ENCODE measurements at regions not wholly inside any gene's neighbourhood (a gene's known extent, or its start where the extent isn't known, plus 50 kb on each side); places are given as distances from the start of the nearest gene placed in this dataset.
"Not testable (repeated sequence)": the region's sequence is repeated elsewhere in the genome, so short reads cannot be mapped to it uniquely, and the experiment has no call there.

DNA sequence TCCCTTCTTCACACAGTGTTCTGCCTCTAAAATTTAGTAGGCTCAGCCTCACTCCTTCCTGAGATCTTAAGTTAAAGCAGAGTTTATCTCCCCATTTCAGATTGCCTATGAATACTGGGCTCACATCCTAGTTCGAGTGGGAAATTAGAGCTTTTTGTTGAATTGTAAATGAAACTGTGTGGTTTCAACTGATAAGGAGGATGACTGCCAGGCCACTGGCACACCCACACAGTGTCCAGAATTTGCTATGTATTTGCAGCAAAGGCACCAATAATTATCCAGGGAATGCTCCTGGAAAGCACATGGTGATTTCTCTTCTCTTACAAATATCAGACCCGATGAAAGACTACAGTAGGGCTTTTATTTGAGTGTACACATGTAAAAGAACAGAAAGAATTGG is 308.1 kb upstream of the COL8A1 start:
- no peaks in the 10 kb centered on the region for H3K9me3 Mint-ChIP-seq
- no peak overlapping the region for H3K27ac Mint-ChIP-seq
- ChIA-PET POLR2A (no interaction called here), CTCF (no interaction called here)
- no peaks in the 10 kb centered on the region for H3K36me3 Mint-ChIP-seq
- no peaks in the 10 kb centered on the region for H3K4me1 Mint-ChIP-seq (ENCODE audit: low read depth)
- intact Hi-C loops (cut with micrococcal nuclease) = no loop called here
- H3K27me3 Mint-ChIP-seq = no peaks in the 10 kb centered on the region
- no peak overlapping the region for H3K4me3 Mint-ChIP-seq
- no peak for DNase-seq

DNA sequence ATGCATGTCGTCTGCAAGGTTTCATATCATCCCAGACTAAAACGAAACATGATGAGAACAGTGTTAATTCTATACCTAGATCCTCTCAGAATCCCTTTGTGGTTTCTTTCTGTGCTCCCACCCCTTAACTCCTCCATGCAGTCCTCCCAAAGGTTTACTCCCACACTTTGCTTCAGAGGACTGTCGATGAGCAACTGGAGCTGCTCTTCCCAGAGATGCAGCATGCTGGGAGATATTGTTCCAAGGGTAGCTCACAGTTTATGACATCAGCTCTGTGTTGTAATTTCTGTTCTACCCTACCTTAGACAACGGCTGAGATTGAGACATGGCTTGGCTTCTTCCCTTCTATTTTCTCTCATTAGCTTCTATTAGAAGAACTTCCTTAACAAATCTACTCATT is 313.0 kb upstream of the COL8A1 start:
- Mint-ChIP-seq H3K27me3 (no peaks in the 10 kb centered on the region), H3K27ac (no peak overlapping the region), H3K4me1 (ENCODE audit: low read depth) (no peaks in the 10 kb centered on the region), H3K4me3 (no peak overlapping the region), H3K9me3 (no peaks in the 10 kb centered on the region), H3K36me3 (no peaks in the 10 kb centered on the region)
- intact Hi-C loops (cut with micrococcal nuclease) = no loop called here
- no peak for DNase-seq
- ChIA-PET POLR2A (no interaction called here), CTCF (no interaction called here)

DNA sequence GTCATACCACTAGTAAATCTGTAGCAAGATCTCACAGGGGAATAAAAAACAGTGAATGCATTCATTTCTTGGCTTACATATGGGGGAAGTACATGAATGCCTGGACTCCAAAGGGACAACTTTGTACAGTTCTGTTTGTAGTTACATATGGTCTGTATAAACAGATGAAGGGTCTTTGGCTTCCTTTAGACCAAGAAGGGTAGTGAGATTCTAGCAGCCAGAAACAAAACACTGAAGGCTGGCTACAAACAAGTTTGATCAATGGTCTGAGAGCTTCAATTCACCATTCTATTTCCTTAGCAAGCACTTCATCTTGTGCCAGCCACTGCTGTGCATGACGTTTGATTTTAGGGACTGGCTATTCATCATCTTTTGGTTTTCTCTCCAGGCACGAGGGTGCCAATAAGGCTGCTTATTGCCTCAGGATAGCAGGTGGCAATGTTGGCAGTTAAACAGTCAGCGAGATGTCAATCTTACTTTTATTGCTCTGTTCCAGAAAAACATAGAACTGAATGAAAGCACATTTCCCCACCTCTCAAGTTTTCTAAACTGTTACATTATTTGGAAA is 313.7 kb upstream of the COL8A1 start:
- no peak for DNase-seq
- Mint-ChIP-seq H3K4me1 (ENCODE audit: low read depth) (no peaks in the 10 kb centered on the region), H3K36me3 (no peaks in the 10 kb centered on the region), H3K9me3 (no peaks in the 10 kb centered on the region), H3K27me3 (no peaks in the 10 kb centered on the region), H3K4me3 (no peak overlapping the region), H3K27ac (no peak overlapping the region)
- CTCF ChIA-PET = no interaction called here
- intact Hi-C loops (cut with micrococcal nuclease) = no loop called here
- POLR2A ChIA-PET = no interaction called here

DNA sequence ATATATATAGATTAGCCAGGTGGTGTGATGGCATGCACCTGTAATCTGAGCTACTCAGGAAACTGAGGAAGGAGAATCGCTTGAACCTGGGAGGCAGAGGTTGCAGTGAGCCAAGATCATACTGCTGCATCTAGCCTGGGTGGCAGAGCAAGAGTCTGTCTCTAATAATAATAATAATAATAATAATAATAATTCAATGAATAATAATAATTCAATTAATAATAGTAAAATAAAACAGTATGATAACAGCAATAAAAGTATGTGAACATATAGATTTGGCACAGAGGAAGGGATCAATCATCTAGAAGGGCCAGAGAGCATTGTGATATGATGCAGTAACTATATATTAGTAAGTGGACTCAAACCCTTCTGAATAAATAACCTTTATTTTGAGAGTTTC is 314.5 kb upstream of the COL8A1 start:
- CTCF ChIA-PET = no interaction called here
- Mint-ChIP-seq H3K27ac (no peak overlapping the region), H3K4me3 (no peak overlapping the region), H3K9me3 (no peaks in the 10 kb centered on the region), H3K36me3 (no peaks in the 10 kb centered on the region), H3K27me3 (no peaks in the 10 kb centered on the region), H3K4me1 (ENCODE audit: low read depth) (no peaks in the 10 kb centered on the region)
- intact Hi-C loops (cut with micrococcal nuclease) = no loop called here
- DNase-seq = no peak
- POLR2A ChIA-PET = no interaction called here

DNA sequence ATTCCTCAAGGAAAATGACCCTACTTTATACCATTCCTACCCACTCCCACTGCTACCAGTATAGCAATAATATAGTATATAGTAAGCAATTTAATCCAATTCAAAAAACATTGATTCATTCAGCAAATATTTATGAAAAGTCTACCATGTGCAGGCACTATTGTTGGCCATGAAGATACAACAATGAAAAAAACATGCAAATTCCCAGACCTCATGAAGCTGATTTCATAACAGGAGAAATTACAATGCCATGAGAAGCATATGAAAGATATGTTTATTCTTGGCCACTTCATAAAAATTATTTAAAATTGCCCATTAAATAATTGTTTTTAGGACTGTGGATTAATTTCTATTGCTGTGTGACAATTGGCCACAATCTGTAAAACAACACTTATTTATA is 315.8 kb upstream of the COL8A1 start:
- intact Hi-C loops (cut with micrococcal nuclease) = no loop called here
- no peak overlapping the region for H3K4me3 Mint-ChIP-seq
- H3K27ac Mint-ChIP-seq = no peak overlapping the region
- ChIA-PET POLR2A (no interaction called here), CTCF (no interaction called here)
- H3K36me3 Mint-ChIP-seq = no peaks in the 10 kb centered on the region
- no peaks in the 10 kb centered on the region for H3K4me1 Mint-ChIP-seq (ENCODE audit: low read depth)
- H3K27me3 Mint-ChIP-seq = no peaks in the 10 kb centered on the region
- DNase-seq = no peak
- no peaks in the 10 kb centered on the region for H3K9me3 Mint-ChIP-seq

DNA sequence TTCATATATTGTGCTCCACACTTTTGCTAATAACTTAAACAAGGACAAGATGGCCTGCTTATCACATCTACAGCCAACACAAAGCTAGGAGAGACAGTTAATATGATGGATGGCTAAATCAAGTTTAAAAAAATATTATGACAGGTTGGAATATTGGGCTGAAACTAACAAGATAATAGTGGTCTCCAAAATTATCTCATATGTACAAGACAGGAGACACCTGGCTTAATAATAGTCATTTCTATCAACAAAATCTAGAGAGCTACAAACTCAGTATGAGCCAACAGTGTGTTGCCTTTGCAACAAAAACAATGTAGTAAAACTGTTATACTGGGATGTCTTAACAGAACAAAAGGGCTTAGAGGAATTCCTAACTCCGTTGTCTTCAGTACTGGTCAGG is 317.1 kb upstream of the COL8A1 start:
- H3K4me3 Mint-ChIP-seq = no peak overlapping the region
- CTCF ChIA-PET = no interaction called here
- H3K4me1 Mint-ChIP-seq (ENCODE audit: low read depth) = no peaks in the 10 kb centered on the region

DNA sequence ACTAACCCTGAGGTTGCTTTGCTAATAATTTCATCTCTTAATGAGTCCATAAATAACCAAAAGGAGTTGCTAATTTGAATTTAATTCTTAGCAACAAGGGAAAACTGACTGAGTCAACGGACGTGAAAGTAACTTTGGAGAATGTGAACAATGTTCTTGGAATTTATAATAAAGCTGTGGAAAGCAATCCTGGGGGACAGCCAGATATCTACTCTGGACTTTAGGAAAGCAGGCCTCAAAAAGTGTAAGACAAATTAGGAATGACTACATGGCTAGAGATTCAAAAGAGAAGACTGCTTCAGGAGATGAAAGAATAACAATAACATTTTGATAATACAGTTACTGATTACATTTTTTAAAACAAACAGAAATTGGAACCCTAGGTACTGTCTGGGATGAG is 318.4 kb upstream of the COL8A1 start:
- ChIA-PET POLR2A (no interaction called here), CTCF (no interaction called here)
- intact Hi-C loops (cut with micrococcal nuclease) = no loop called here
- Mint-ChIP-seq H3K4me1 (ENCODE audit: low read depth) (no peaks in the 10 kb centered on the region), H3K36me3 (no peaks in the 10 kb centered on the region), H3K4me3 (no peak overlapping the region), H3K27ac (no peak overlapping the region), H3K27me3 (no peaks in the 10 kb centered on the region), H3K9me3 (peaks cover 2% of the 10 kb centered on the region)
- no peak for DNase-seq

More for the DNA sequence above, 317.1 kb upstream of the COL8A1 start:
- Mint-ChIP-seq H3K36me3 (no peaks in the 10 kb centered on the region), H3K27ac (no peak overlapping the region), H3K27me3 (no peaks in the 10 kb centered on the region), H3K9me3 (no peaks in the 10 kb centered on the region)
- POLR2A ChIA-PET = no interaction called here
- intact Hi-C loops (cut with micrococcal nuclease) = no loop called here
- DNase-seq = no peak

DNA sequence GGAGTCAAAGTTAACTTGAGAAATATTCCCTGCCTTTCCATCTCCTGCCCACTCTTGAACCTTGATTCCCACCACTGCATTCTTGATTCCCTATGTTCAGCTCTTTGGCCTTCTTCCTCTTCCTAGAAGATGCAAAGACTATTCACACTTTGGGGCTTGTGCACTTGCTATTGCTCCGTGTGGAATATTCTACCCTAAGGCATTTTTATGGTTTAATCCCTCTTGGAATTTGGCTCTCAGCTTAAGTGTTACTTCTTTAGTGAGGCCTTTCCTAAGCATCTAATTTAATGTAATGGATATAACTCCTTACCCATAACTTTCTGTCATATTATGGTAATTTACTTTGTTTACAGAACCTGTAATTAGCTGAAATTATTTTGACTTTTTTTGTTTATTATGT is 318.9 kb upstream of the COL8A1 start:
- POLR2A ChIA-PET = no interaction called here
- no peaks in the 10 kb centered on the region for H3K27me3 Mint-ChIP-seq
- H3K36me3 Mint-ChIP-seq = no peaks in the 10 kb centered on the region
- no peaks in the 10 kb centered on the region for H3K4me1 Mint-ChIP-seq (ENCODE audit: low read depth)
- intact Hi-C loops (cut with micrococcal nuclease) = no loop called here
- CTCF ChIA-PET = no interaction called here
- no peak for DNase-seq
- H3K4me3 Mint-ChIP-seq = no peak overlapping the region
- no peak overlapping the region for H3K27ac Mint-ChIP-seq
- peaks cover 2% of the 10 kb centered on the region for H3K9me3 Mint-ChIP-seq

DNA sequence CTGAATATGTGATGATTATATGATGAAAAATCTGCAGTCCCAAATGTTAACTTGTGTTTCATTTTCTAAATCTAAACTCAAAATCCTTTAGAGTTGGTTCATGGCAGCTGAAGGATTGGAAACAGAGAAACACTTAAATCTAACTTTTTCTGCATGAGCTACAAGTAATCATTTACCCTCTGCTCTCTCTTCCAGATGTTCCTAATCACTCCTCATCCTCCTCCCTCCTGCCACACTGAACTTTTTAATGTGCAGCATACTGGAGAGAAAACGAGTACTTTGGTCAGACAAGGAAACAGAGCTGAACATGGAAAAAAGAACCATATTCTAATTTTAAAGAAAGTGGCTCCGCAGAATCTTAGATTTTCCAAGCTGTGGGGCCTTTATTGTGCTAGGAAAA is 321.2 kb upstream of the COL8A1 start:
- DNase-seq = no peak
- no peak overlapping the region for H3K4me3 Mint-ChIP-seq
- H3K9me3 Mint-ChIP-seq = peaks cover 2% of the 10 kb centered on the region
- intact Hi-C loops (cut with micrococcal nuclease) = no loop called here
- no peaks in the 10 kb centered on the region for H3K36me3 Mint-ChIP-seq
- no peak overlapping the region for H3K27ac Mint-ChIP-seq
- H3K27me3 Mint-ChIP-seq = no peaks in the 10 kb centered on the region
- CTCF ChIA-PET = no interaction called here
- H3K4me1 Mint-ChIP-seq (ENCODE audit: low read depth) = no peaks in the 10 kb centered on the region
- POLR2A ChIA-PET = no interaction called here

DNA sequence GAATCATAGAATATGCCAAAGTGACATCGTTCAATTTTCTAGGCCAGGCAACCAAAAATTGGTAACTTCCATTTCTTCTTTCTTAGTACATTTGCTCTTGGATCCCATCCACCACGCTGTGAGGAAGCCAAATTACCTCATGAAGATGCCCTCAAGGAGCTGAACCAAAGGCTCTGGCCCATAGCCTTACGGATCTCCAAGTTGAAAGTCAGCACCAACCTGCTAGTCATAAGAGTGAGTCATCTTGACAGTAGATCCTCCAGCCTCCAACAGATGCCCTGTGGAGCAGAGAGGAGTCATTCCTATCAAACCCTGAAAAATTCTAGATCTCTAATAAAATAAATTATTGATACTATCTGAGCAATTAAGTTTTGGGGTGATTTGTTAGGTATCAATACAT is 322.5 kb upstream of the COL8A1 start:
- intact Hi-C loops (cut with micrococcal nuclease) = no loop called here
- ChIA-PET POLR2A (no interaction called here), CTCF (no interaction called here)
- H3K9me3 Mint-ChIP-seq = peaks cover 9% of the 10 kb centered on the region
- no peak overlapping the region for H3K27ac Mint-ChIP-seq
- H3K36me3 Mint-ChIP-seq = no peaks in the 10 kb centered on the region
- H3K27me3 Mint-ChIP-seq = no peaks in the 10 kb centered on the region
- DNase-seq = no peak
- H3K4me1 Mint-ChIP-seq (ENCODE audit: low read depth) = no peaks in the 10 kb centered on the region
- H3K4me3 Mint-ChIP-seq = no peak overlapping the region

DNA sequence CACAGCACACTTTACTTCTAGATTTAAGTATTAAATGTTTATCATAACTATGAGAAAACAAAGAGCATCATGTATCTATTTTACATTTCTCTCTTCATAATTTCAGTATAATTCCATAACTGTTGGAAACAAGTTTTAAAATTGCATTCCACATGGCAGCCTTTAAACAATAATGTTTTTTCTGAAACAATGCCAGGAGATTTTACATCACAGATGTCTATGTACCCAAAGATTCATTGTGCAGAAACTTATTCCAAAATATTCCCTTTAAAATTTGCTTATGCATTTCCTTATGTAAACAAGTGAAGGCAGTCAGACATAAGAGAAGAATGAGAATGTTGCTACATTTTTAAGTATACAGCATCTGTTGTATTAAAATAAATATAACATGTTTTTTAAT is 324.9 kb upstream of the COL8A1 start:
- H3K9me3 Mint-ChIP-seq = peaks cover 26% of the 10 kb centered on the region

DNA sequence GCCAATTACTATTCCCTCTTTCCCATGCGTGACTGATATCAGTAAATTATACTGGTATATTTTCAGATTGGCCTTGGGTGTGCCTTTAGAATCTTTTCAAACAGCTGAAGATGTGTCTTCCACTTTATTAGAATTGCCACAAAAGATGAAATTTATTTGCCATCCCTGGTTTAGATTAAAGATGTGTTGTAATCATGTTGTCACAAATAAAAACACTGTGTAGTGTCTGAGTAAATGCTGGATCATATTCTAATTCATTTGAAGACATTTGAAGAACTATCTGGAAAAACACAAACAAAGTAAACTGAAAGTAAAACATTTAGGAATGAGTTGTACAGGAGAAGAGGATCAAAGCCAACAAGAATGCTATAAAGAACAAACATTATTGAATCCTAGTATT is 339.7 kb upstream of the COL8A1 start:
- intact Hi-C loops (cut with micrococcal nuclease) = no loop called here
- Mint-ChIP-seq H3K27me3 (no peaks in the 10 kb centered on the region), H3K4me1 (ENCODE audit: low read depth) (no peaks in the 10 kb centered on the region), H3K27ac (no peak overlapping the region), H3K36me3 (no peaks in the 10 kb centered on the region), H3K4me3 (no peak overlapping the region), H3K9me3 (peaks cover 5% of the 10 kb centered on the region)
- CTCF ChIA-PET = no interaction called here
- POLR2A ChIA-PET = no interaction called here
- DNase-seq = no peak

More for the DNA sequence above, 324.9 kb upstream of the COL8A1 start:
- Mint-ChIP-seq H3K4me3 (no peak overlapping the region), H3K36me3 (no peaks in the 10 kb centered on the region), H3K27me3 (no peaks in the 10 kb centered on the region), H3K27ac (no peak overlapping the region), H3K4me1 (ENCODE audit: low read depth) (no peaks in the 10 kb centered on the region)
- POLR2A ChIA-PET = no interaction called here
- CTCF ChIA-PET = no interaction called here
- intact Hi-C loops (cut with micrococcal nuclease) = no loop called here
- no peak for DNase-seq

DNA sequence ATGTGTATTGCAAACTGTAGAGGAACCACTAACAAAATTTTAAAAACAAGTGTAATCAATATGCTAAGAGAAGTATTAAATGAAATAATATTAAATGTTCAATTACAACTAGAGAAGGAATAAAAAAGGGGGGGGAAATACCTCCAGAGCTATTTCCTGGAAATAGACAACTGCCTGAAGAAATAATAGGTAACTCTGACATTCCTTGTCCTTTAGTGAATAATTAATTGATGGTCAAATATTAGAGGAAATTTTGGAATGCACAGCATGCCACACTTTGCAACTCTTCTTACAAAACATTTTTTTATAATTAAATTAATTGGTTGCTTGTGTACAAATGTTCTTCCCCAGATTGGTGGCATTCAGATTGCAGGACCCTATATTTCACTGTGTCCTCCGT is 342.6 kb upstream of the COL8A1 start:
- no peaks in the 10 kb centered on the region for H3K4me1 Mint-ChIP-seq (ENCODE audit: low read depth)
- H3K9me3 Mint-ChIP-seq = no peaks in the 10 kb centered on the region
- H3K4me3 Mint-ChIP-seq = no peak overlapping the region
- intact Hi-C loops (cut with micrococcal nuclease) = no loop called here
- no peak for DNase-seq
- no peaks in the 10 kb centered on the region for H3K27me3 Mint-ChIP-seq
- no peak overlapping the region for H3K27ac Mint-ChIP-seq
- ChIA-PET POLR2A (no interaction called here), CTCF (no interaction called here)
- no peaks in the 10 kb centered on the region for H3K36me3 Mint-ChIP-seq

DNA sequence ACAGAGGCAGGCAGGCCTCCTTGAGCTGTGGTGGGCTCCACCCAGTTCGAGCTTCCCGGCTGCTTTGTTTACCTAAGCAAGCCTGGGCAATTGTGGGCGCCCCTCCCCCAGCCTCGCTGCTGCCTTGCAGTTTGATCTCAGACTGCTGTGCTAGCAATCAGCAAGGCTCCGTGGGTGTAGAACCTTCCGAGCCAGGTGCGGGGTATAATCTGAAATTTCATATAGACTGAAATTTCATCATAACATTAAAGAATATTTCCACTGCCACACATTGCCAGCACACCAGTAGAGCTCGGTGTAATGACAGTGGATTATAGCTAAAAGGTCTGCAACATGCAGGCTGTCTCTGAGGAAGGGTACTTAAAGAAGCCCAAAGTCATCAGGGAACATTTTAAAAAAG is 344.3 kb upstream of the COL8A1 start:
- POLR2A ChIA-PET; H3K4me1 Mint-ChIP-seq (ENCODE audit: low read depth); intact Hi-C loops (cut with micrococcal nuclease); DNase-seq; H3K9me3 Mint-ChIP-seq; H3K27me3 Mint-ChIP-seq; H3K36me3 Mint-ChIP-seq; H3K27ac Mint-ChIP-seq; CTCF ChIA-PET; H3K4me3 Mint-ChIP-seq: not testable (repeated sequence)

Data from activated CD4-positive, alpha-beta memory T cell treated with anti-CD3 and anti-CD28 coated beads for 36 hours (primary cell).